OCI-LY7 (cell line): ENCODE measurements at regions not wholly inside any gene's neighbourhood (a gene's known extent, or its start where the extent isn't known, plus 50 kb on each side); places are given as distances from the start of the nearest gene placed in this dataset.

Experiments
- CTCF ChIP-seq: fragments of 200-600 bp; sonication (generic); conservative IDR thresholded peaks from 2 replicates; pipeline ENCODE4 v1.5.1; 2014; ENCODE audit warnings: mild to moderate bottlenecking, antibody characterized with exemption, low read length, moderate library complexity, mixed read lengths
- EZH2phosphoT487 ChIP-seq: fragments of 200-600 bp; sonication (generic); IDR thresholded peaks from 2 replicates; pipeline ENCODE4 v1.6.1; 2018; ENCODE audit warnings: low read depth, borderline replicate concordance, mild to moderate bottlenecking, mixed run types, antibody characterized with exemption, low read length, moderate library complexity, mixed read lengths

GRCh38 chr7:138405496-138405895, 54.6 kb upstream of the TRIM24 start:
- TF ChIP-seq CTCF (no peak), EZH2phosphoT487 (no peak)
